Transverse colon (tissue), 4 donors: ENCODE measurements at regions not wholly inside any gene's neighbourhood (a gene's known extent, or its start where the extent isn't known, plus 50 kb on each side); places are given as distances from the start of the nearest gene placed in this dataset.

ENCODE experiments used
- EP300 ChIP-seq: sonication (generic); formaldehyde crosslinking; IDR thresholded peaks from one replicate; pipeline ENCODE4 v1.6.1; 2017; ENCODE audit warnings: antibody characterized with exemption, low read depth
- POLR2A ChIP-seq: fragments of 450-650 bp; IDR thresholded peaks from one replicate; pipeline ENCODE4 v1.6.1; 2016; ENCODE audit warnings: antibody characterized with exemption, mild to moderate bottlenecking, moderate library complexity
- POLR2AphosphoS5 ChIP-seq, 3 donors: sonication (generic); formaldehyde crosslinking; IDR thresholded peaks; one replicate each; pipeline ENCODE4 v1.6.1; 2016; ENCODE audit warnings: antibody characterized with exemption in 3 of 3
- TF ChIP-seq, protein P1 (sequence below), 5 experiments: fragments of 200-600 bp in 3 of 5; fragments of 450-650 bp in 2 of 5; sonication (generic) in 3 of 5; IDR thresholded peaks; 1 replicate in 2 of 5; 2 replicates in 3 of 5; pipeline ENCODE4 v1.5.1; 2016 to 2017; ENCODE audit warnings: antibody characterized with exemption in 5 of 5, inconsistent platforms in 3 of 5, mild to moderate bottlenecking in 2 of 5, moderate library complexity in 1 of 5

GRCh38 chr7:46446151-46446550 is 525.1 kb upstream of the IGFBP3 start:
- TF ChIP-seq, protein P1, sequence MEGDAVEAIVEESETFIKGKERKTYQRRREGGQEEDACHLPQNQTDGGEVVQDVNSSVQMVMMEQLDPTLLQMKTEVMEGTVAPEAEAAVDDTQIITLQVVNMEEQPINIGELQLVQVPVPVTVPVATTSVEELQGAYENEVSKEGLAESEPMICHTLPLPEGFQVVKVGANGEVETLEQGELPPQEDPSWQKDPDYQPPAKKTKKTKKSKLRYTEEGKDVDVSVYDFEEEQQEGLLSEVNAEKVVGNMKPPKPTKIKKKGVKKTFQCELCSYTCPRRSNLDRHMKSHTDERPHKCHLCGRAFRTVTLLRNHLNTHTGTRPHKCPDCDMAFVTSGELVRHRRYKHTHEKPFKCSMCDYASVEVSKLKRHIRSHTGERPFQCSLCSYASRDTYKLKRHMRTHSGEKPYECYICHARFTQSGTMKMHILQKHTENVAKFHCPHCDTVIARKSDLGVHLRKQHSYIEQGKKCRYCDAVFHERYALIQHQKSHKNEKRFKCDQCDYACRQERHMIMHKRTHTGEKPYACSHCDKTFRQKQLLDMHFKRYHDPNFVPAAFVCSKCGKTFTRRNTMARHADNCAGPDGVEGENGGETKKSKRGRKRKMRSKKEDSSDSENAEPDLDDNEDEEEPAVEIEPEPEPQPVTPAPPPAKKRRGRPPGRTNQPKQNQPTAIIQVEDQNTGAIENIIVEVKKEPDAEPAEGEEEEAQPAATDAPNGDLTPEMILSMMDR (IDR thresholded peaks at IDR 0.05), result no peak
- TF ChIP-seq POLR2A (no peak), POLR2AphosphoS5 (IDR thresholded peaks at IDR 0.05) (no peak), EP300 (no peak)
